ENCODE measurements at regions not wholly inside any gene's neighbourhood (a gene's known extent, or its start where the extent isn't known, plus 50 kb on each side); places are given as distances from the start of the nearest gene placed in this dataset.

DNA sequence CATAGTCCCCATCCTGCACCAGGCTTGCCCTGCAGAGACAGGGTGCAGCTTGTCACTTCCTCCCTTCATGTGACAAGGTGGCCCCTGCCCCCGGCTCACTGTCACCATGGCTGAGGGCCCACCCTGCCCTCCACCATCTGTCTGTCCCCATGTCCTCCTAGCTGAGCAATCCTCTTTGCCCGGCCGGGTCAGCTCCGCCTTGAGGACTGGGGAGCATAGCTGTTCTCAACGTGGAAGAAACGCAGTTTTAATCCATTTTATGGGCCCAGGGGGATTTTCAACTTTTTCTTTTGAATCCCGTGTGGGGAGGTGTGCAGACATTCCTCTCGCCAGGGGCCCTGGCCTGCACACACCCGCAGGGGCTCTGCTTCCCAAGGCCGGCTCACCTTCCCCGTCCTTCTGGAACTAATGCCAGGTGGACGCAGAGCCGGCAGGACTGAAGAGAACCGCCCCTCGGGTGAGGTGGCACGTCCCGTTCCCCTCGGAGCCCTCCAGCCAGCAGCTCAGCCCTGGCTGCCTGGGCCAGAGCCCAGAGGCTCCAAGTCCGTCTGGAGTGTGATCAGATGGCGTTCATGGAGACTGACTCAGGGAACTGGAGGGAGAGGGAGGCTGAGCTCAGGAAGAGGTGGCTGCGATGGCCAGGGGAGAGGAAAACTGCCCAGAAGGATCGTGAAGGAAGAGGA, 1108.7 kb downstream of the BRD1 start:
- TF ChIP-seq, protein P1, sequence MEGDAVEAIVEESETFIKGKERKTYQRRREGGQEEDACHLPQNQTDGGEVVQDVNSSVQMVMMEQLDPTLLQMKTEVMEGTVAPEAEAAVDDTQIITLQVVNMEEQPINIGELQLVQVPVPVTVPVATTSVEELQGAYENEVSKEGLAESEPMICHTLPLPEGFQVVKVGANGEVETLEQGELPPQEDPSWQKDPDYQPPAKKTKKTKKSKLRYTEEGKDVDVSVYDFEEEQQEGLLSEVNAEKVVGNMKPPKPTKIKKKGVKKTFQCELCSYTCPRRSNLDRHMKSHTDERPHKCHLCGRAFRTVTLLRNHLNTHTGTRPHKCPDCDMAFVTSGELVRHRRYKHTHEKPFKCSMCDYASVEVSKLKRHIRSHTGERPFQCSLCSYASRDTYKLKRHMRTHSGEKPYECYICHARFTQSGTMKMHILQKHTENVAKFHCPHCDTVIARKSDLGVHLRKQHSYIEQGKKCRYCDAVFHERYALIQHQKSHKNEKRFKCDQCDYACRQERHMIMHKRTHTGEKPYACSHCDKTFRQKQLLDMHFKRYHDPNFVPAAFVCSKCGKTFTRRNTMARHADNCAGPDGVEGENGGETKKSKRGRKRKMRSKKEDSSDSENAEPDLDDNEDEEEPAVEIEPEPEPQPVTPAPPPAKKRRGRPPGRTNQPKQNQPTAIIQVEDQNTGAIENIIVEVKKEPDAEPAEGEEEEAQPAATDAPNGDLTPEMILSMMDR (IDR thresholded peaks at IDR 0.05; ENCODE audit: insufficient read depth, low read length) = no peak
- TF ChIP-seq, protein P2, sequence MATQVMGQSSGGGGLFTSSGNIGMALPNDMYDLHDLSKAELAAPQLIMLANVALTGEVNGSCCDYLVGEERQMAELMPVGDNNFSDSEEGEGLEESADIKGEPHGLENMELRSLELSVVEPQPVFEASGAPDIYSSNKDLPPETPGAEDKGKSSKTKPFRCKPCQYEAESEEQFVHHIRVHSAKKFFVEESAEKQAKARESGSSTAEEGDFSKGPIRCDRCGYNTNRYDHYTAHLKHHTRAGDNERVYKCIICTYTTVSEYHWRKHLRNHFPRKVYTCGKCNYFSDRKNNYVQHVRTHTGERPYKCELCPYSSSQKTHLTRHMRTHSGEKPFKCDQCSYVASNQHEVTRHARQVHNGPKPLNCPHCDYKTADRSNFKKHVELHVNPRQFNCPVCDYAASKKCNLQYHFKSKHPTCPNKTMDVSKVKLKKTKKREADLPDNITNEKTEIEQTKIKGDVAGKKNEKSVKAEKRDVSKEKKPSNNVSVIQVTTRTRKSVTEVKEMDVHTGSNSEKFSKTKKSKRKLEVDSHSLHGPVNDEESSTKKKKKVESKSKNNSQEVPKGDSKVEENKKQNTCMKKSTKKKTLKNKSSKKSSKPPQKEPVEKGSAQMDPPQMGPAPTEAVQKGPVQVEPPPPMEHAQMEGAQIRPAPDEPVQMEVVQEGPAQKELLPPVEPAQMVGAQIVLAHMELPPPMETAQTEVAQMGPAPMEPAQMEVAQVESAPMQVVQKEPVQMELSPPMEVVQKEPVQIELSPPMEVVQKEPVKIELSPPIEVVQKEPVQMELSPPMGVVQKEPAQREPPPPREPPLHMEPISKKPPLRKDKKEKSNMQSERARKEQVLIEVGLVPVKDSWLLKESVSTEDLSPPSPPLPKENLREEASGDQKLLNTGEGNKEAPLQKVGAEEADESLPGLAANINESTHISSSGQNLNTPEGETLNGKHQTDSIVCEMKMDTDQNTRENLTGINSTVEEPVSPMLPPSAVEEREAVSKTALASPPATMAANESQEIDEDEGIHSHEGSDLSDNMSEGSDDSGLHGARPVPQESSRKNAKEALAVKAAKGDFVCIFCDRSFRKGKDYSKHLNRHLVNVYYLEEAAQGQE (IDR thresholded peaks at IDR 0.05; ENCODE audit: insufficient replicate concordance, low read depth) = no peak
- TF ChIP-seq GABPA (IDR thresholded peaks at IDR 0.05; ENCODE audit: low read depth) = no peak
- TF ChIP-seq POLR2AphosphoS5 (IDR thresholded peaks at IDR 0.05; ENCODE audit: low read depth) = no peak
- TF ChIP-seq SPI1 (IDR thresholded peaks at IDR 0.05; ENCODE audit: borderline replicate concordance, low read depth) = no peak

Data from HL-60 (cell line).